Cardiac septum (tissue), 1 donor: ENCODE measurements at regions not wholly inside any gene's neighbourhood (a gene's known extent, or its start where the extent isn't known, plus 50 kb on each side); places are given as distances from the start of the nearest gene placed in this dataset.

ENCODE experiments used
- DNase-seq: peaks from one replicate; pipeline ENCODE4 v3.0.0-alpha.2; 2020; ENCODE audit warnings: low spot score
- intact Hi-C: fragments of 100-400 bp; cut with DNase I; formaldehyde crosslinking; loops from one replicate; pipeline ENCODE4 v1.14.0; 2022
- donor health status: DM: no; HTN: no; CAD: no.

GRCh38 chr13:47415048-47415447, 518.2 kb upstream of the HTR2A start:
- intact Hi-C loops = no loop called here
- DNase-seq = no peak

- no peak for DNase-seq
- intact Hi-C loops = no loop called here
Observed at GRCh38 chr13:47413526-47413925, 516.7 kb upstream of the HTR2A start.

- DNase-seq = no peak
- intact Hi-C loops = no loop called here
Observed at GRCh38 chr13:47413112-47413511, 516.3 kb upstream of the HTR2A start.

GRCh38 chr13:47409778-47410177, 512.9 kb upstream of the HTR2A start:
- intact Hi-C loops = no loop called here
- DNase-seq = no peak

GRCh38 chr13:47408546-47409319, 511.9 kb upstream of the HTR2A start:
- no peak for DNase-seq
- intact Hi-C loops = no loop called here

GRCh38 chr13:47407808-47408207, 511.0 kb upstream of the HTR2A start:
- intact Hi-C loops = no loop called here

GRCh38 chr13:47399599-47399998, 502.7 kb upstream of the HTR2A start:
- intact Hi-C loops = no loop called here
- no peak for DNase-seq

More at GRCh38 chr13:47407808-47408207, 511.0 kb upstream of the HTR2A start:
- DNase-seq = no peak

GRCh38 chr13:47397739-47398138, 500.9 kb upstream of the HTR2A start:
- intact Hi-C loops = no loop called here
- no peak for DNase-seq

GRCh38 chr13:47396915-47397314, 500.1 kb upstream of the HTR2A start:
- intact Hi-C loops = no loop called here
- no peak for DNase-seq

GRCh38 chr13:47374741-47375140, 477.9 kb upstream of the HTR2A start:
- intact Hi-C loops = no loop called here
- DNase-seq = no peak

- intact Hi-C loops = no loop called here
- DNase-seq = no peak
Observed at GRCh38 chr13:47372751-47373150, 475.9 kb upstream of the HTR2A start.

GRCh38 chr13:47351798-47352197, 454.9 kb upstream of the HTR2A start:
- DNase-seq = no peak
- intact Hi-C loops = no loop called here

- intact Hi-C loops = no loop called here
Observed at GRCh38 chr13:47350334-47351124, 453.7 kb upstream of the HTR2A start.

GRCh38 chr13:47349211-47349610, 452.4 kb upstream of the HTR2A start:
- intact Hi-C loops = no loop called here
- DNase-seq = no peak

More at GRCh38 chr13:47350334-47351124, 453.7 kb upstream of the HTR2A start:
- no peak for DNase-seq

- no peak for DNase-seq
- intact Hi-C loops = no loop called here
Observed at GRCh38 chr13:47337781-47338507, 441.1 kb upstream of the HTR2A start.

- DNase-seq = no peak
- intact Hi-C loops = no loop called here
Observed at GRCh38 chr13:47334173-47334572, 437.3 kb upstream of the HTR2A start.

- intact Hi-C loops = no loop called here
- no peak for DNase-seq
Observed at GRCh38 chr13:47332149-47332548, 435.3 kb upstream of the HTR2A start.

- intact Hi-C loops = no loop called here
Observed at GRCh38 chr13:47330031-47330430, 433.2 kb upstream of the HTR2A start.

GRCh38 chr13:47327861-47328260, 431.0 kb upstream of the HTR2A start:
- intact Hi-C loops = no loop called here
- DNase-seq = no peak

More at GRCh38 chr13:47330031-47330430, 433.2 kb upstream of the HTR2A start:
- no peak for DNase-seq

- intact Hi-C loops = no loop called here
Observed at GRCh38 chr13:47326061-47326460, 429.2 kb upstream of the HTR2A start.

More at GRCh38 chr13:47326061-47326460, 429.2 kb upstream of the HTR2A start:
- no peak for DNase-seq
